Spinal cord (tissue), 9 donors: ENCODE measurements at regions not wholly inside any gene's neighbourhood (a gene's known extent, or its start where the extent isn't known, plus 50 kb on each side); places are given as distances from the start of the nearest gene placed in this dataset.

ENCODE experiments used
- DNase-seq, 6 donors: peaks; one replicate each; pipeline versions ENCODE4 v3.0.0 to v3.0.0-alpha.2; 2013 to 2015; ENCODE audit warnings: low spot score in 6 of 6, low read depth in 4 of 6
- H3K27ac ChIP-seq: one replicate; pipeline ENCODE4 v1.5.1; 2013; ENCODE audit warnings: low read depth, low read length, control low read depth
- H3K27me3 ChIP-seq: one replicate; pipeline ENCODE4 v1.6.1; 2013; ENCODE audit warnings: low read length; ENCODE audit not compliant: control insufficient read depth, insufficient read depth
- H3K36me3 ChIP-seq: one replicate; pipeline ENCODE4 v1.6.1; 2013; ENCODE audit warnings: low read length; ENCODE audit not compliant: control insufficient read depth, insufficient read depth
- H3K4me1 ChIP-seq: one replicate; pipeline ENCODE4 v1.6.1; 2013; ENCODE audit warnings: low read length; ENCODE audit not compliant: control insufficient read depth, insufficient read depth
- H3K4me3 ChIP-seq: one replicate; pipeline ENCODE4 v1.5.1; 2013; ENCODE audit warnings: low read depth, low read length, control low read depth
- H3K9me3 ChIP-seq: one replicate; pipeline ENCODE4 v1.6.1; 2013; ENCODE audit warnings: low read length; ENCODE audit not compliant: control insufficient read depth, insufficient read depth
- WGBS: methylation state at CpG from one replicate; pipeline ENCODE4 v1.1.5; 2013; ENCODE audit warnings: missing lambda C conversion rate; ENCODE audit not compliant: insufficient coverage; 5-methylcytosine and 5-hydroxymethylcytosine counted together
- donor health status: healthy.

DNA sequence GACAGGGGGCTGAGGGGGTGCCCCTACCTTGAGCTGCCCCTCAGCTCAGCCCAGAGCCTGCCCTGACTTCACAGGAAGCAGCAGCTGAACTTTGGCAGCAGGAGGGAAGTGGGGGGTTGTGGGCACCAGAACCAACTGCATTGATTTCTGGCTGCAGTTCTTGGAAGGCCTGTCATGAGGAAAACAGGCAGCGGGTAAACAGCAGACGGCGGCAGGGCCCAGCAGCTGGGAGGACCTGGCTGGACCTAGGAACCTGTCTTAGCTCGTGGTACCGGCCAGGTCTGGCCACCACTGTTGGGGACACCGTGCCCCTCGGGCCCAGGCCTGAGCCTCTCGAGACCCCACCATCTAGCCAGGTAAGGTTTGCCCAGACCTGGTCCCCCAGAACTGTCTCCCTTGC, 154.2 kb upstream of the MYL2 start:
- Histone ChIP-seq H3K9me3 (peaks cover 2% of the 10 kb centered on the region), H3K36me3 (no peaks in the 10 kb centered on the region), H3K4me3 (no peak overlapping the region), H3K27ac (no peak overlapping the region), H3K4me1 (peaks cover 10% of the 10 kb centered on the region), H3K27me3 (no peaks in the 10 kb centered on the region)
- 79% methylated on average over 8 of the region's 8 CpGs for WGBS
- peak in 1 of 6 donors; percentile 57 for DNase-seq

DNA sequence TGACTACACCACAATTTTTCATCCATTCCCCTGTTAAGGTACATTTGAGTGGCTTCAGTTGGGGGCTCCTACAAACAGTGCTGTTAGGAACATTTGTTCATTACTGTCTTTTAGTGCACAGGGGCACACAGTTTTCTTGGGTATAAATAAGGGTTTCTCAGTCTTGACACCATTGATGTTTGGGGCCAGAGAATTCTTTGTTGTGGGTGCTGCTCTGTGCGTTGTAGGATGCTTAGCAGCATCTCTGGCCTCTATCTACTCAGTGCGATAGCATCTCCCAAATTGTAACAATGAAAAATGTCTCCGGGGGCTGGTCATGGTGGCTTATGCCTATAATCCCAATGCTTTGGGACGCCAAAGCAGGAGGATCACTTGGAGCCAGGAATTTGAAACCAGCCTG, 153.0 kb upstream of the MYL2 start:
- no peak overlapping the region for H3K27ac ChIP-seq
- H3K36me3 ChIP-seq = no peaks in the 10 kb centered on the region
- 93% methylated on average over 4 of the region's 4 CpGs for whole genome bisulfite sequencing

DNA sequence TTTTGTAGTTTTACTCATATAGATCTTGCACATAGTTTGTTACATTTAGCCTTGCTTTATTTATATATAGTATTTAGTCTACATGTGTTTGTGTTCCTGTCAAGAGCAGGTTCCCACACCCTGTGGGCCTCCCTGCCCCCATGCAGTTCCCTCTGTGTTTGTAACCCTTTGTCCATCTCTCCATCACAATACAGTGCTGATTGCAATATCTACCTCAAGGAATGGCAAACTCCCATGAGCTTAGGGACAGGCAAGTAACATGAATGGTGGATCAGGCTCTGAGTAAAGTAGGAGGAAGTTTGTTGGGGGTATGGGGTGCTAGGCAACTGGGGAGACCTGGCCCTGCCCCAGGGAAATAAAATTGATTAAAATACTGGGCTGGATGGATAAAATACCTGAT, 151.9 kb upstream of the MYL2 start:
- no peak overlapping the region for H3K27ac ChIP-seq

More for the DNA sequence above, 153.0 kb upstream of the MYL2 start:
- Histone ChIP-seq H3K27me3 (no peaks in the 10 kb centered on the region), H3K4me1 (peaks cover 16% of the 10 kb centered on the region), H3K9me3 (peaks cover 2% of the 10 kb centered on the region), H3K4me3 (no peak overlapping the region)
- DNase-seq = no peak

DNA sequence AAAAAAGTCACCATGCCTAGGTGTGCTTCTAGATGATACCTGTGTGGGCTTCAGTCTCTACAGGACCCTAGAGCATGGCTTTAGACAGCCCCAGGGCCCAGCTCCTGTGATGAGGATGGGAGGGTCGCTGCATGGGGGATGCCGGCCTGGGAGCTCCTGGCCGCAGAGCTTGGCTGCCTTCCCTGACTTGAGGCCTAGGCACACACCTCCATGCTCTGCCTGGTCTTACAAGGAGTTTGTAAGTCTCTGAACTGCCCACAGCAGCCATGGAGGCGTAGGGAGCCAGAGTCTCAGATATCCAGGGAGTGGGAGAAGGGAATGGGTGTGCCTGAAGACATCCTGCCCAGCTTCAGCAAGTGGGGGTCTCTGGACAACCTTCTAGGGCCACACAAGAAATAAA, 149.5 kb upstream of the MYL2 start:
- Histone ChIP-seq H3K27me3 (no peaks in the 10 kb centered on the region), H3K9me3 (peaks cover 2% of the 10 kb centered on the region), H3K27ac (no peak overlapping the region), H3K36me3 (no peaks in the 10 kb centered on the region), H3K4me1 (peaks cover 9% of the 10 kb centered on the region), H3K4me3 (no peak overlapping the region)
- 97% methylated on average over 3 of the region's 4 CpGs for WGBS
- no peak for DNase-seq

More for the DNA sequence above, 151.9 kb upstream of the MYL2 start:
- H3K36me3 ChIP-seq = no peaks in the 10 kb centered on the region
- H3K9me3 ChIP-seq = peaks cover 2% of the 10 kb centered on the region
- H3K4me1 ChIP-seq = peaks cover 19% of the 10 kb centered on the region
- H3K27me3 ChIP-seq = no peaks in the 10 kb centered on the region
- no peak overlapping the region for H3K4me3 ChIP-seq
- DNase-seq = no peak

DNA sequence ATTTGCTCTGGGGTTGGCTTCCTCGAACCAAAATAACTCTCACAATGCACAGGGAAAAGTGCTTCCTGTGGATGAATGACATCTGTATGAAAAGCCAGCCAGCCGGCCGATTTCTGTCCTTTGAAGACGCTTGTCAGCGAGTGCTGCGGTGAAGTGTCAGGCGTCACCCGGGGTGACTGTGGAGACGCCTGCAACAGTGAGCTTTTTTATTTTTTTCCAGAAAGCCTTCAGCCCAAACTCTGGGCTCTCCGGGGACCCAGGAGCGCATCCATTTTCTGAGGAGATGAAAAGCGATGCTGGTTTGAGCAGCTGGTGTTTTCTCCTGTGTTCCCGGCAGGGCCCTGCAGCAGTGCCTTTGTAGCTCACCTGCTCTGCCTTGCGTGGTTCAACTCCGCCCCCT, 147.9 kb upstream of the MYL2 start:
- no peaks in the 10 kb centered on the region for H3K27me3 ChIP-seq
- peaks cover 2% of the 10 kb centered on the region for H3K9me3 ChIP-seq
- WGBS = 13% methylated on average over 12 of the region's 15 CpGs
- H3K36me3 ChIP-seq = no peaks in the 10 kb centered on the region
- peak in 2 of 6 donors; percentile 45 to 72 for DNase-seq
- no peak overlapping the region for H3K27ac ChIP-seq
- no peak overlapping the region for H3K4me3 ChIP-seq
- peaks cover 14% of the 10 kb centered on the region for H3K4me1 ChIP-seq

DNA sequence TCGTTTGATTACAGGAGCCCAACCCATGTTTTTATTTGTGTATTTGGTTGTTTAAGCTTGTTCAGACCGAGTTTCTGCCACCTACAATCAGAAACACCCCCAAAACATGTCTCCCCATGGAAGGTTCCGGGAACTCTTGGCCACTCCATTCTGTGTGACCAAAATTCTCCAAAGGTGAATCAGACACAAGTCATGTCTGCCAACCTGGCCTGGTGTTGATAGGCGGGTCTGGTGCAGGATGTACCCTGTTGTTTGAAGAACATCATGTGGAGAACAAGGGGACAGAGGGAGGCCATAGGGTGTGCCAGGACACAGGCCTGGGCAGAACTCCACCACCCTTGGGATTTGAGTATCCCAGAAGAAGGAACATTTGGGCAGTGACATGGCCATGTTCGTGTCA, 147.1 kb upstream of the MYL2 start:
- H3K4me1 ChIP-seq = peaks cover 20% of the 10 kb centered on the region
- H3K36me3 ChIP-seq = no peaks in the 10 kb centered on the region
- 93% methylated on average over 2 of the region's 5 CpGs for WGBS
- H3K27ac ChIP-seq = no peak overlapping the region
- peaks cover 2% of the 10 kb centered on the region for H3K9me3 ChIP-seq
- no peaks in the 10 kb centered on the region for H3K27me3 ChIP-seq
- H3K4me3 ChIP-seq = no peak overlapping the region
- DNase-seq = no peak

DNA sequence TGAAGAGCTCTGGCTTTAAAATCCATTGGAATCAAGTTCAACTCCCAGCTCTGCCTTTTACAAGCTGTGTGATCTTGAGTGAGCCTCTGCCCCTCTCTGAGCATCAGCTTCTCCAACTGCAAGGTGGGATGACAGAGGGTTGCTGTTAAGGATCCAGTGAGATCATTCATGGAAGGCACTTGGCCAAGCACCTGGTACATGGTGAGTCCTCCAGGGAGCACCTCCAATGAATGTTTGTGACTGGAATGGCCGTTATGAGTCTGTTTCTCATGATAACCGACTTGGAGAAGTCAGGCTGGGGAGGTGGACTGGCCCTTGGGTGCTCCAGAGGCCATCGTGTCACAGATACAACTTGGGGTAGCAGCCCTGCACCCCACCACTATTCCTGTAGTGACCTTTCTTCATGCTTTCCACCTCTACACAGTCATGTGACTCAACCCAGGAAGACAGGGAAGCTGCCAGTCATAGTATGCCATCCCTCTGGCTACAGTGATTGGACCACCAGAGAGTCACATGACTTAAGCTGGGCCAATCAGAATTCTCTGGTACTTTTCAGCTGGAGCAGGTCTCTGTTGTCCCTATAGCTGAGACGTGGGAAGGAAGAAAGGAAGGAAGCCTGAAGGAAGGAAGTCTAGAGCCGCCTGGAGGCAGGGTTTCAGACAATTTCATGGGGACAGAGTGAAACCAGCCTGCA, 146.5 kb upstream of the MYL2 start:
- no peak overlapping the region for H3K4me3 ChIP-seq
- peak in 1 of 6 donors; percentile 43 for DNase-seq
- no peak overlapping the region for H3K27ac ChIP-seq
- H3K27me3 ChIP-seq = no peaks in the 10 kb centered on the region
- 98% methylated on average over 5 of the region's 5 CpGs for WGBS
- peaks cover 1% of the 10 kb centered on the region for H3K9me3 ChIP-seq
- H3K4me1 ChIP-seq = peaks cover 20% of the 10 kb centered on the region
- no peaks in the 10 kb centered on the region for H3K36me3 ChIP-seq

DNA sequence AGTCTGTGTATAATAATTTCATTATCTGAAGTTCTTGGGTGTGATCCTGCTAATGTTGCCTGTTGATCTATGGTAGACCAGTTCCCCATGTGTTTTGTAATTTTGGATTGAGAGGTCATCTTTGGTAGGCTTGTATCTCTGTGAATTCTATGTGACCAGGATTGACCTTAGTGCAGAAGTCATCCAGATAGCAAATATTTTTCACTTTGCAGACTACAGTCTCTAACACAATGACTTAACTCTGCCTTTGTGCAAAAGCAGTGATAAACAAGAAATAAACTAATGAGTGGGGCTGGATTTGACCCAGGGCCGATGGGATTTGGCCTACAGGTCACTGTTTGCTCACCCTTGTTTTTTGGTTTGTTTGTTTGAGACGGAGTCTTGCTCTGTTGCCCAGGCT, 144.6 kb upstream of the MYL2 start:
- no peak overlapping the region for H3K4me3 ChIP-seq

DNA sequence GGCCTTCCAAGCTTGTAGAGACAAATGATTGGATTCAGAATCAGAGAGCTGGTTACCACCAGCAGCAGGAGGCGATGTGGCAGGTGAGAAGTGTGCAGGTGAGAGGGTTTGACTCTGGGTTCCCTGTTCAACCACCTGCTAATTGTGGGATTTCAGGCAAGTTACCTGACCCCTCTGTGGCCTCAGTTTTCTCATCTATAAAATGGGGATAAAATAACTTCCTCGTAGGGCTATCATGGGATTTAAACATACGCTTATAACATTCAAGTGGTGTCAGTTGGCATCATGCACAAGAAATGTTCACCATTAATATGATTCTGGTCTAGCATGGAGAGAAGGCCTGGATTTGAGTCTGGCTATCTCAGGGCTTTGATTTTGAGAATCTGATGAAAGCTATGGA, 143.8 kb upstream of the MYL2 start:
- no peak overlapping the region for H3K4me3 ChIP-seq
- no peaks in the 10 kb centered on the region for H3K36me3 ChIP-seq
- no peak for DNase-seq
- H3K4me1 ChIP-seq = peaks cover 32% of the 10 kb centered on the region
- H3K27ac ChIP-seq = no peak overlapping the region
- H3K9me3 ChIP-seq = no peaks in the 10 kb centered on the region
- no peaks in the 10 kb centered on the region for H3K27me3 ChIP-seq
- WGBS = 100% methylated on average over 2 of the region's 3 CpGs

More for the DNA sequence above, 144.6 kb upstream of the MYL2 start:
- Histone ChIP-seq H3K27me3 (no peaks in the 10 kb centered on the region), H3K4me1 (peaks cover 26% of the 10 kb centered on the region), H3K36me3 (no peaks in the 10 kb centered on the region), H3K27ac (no peak overlapping the region), H3K9me3 (no peaks in the 10 kb centered on the region)
- no peak for DNase-seq
- WGBS = 86% methylated on average over 2 of the region's 2 CpGs

DNA sequence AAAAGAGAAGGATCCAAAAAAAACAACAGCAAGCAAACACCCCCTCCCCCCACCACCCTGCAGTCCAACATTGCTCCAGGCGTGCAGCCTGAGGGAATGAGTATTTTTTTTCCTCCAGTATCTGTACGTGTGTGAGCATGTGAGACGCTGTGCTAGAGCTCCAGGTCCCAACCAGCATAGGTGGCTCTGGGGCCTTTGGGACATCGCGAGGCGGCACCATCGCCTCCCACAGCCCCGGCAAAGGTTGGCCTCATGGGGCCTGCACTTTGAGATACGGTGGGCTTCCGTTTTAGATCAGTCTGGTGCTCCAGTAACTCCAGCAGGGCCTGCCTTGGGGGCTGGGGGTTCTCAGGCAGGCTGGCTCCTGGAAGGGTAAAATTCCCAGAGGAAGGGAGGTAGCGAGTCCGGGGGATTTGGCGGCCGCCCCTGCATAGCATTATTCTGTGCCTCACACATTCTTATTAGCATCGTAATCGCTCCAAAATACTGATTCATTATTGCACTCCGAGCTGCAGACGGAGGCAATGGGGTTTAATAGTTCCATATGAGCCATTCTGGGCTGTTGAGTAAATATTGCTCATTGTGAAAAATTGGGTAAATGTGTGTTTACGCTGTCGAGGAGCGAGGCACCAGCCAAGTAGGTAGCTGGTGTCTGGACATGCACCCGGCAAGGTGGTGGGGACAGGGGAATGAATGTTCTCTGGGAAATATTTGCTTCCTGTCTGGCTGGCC, 143.1 kb upstream of the MYL2 start:
- Histone ChIP-seq H3K36me3 (no peaks in the 10 kb centered on the region), H3K27me3 (no peaks in the 10 kb centered on the region), H3K9me3 (no peaks in the 10 kb centered on the region), H3K4me3 (no peak overlapping the region), H3K27ac (no peak overlapping the region), H3K4me1 (peaks cover 29% of the 10 kb centered on the region)
- 63% methylated on average over 15 of the region's 22 CpGs for WGBS
- peak in 1 of 6 donors; percentile 75 for DNase-seq
